Colonic mucosa (tissue), 4 donors: ENCODE measurements at regions not wholly inside any gene's neighbourhood (a gene's known extent, or its start where the extent isn't known, plus 50 kb on each side); places are given as distances from the start of the nearest gene placed in this dataset.

Experiments
- DNase-seq: peaks from one replicate; pipeline ENCODE4 v3.0.0-alpha.2; 2020
- H3K27ac ChIP-seq: fragments of 200-600 bp; one replicate; pipeline ENCODE4 v1.8.0; 2021
- H3K27me3 ChIP-seq: fragments of 200-600 bp; one replicate; pipeline ENCODE4 v1.8.0; 2021
- H3K36me3 ChIP-seq: fragments of 200-600 bp; one replicate; pipeline ENCODE4 v1.8.0; 2021
- H3K4me1 ChIP-seq: fragments of 200-600 bp; one replicate; pipeline ENCODE4 v1.8.0; 2021; ENCODE audit warnings: mild to moderate bottlenecking
- H3K4me3 ChIP-seq: fragments of 200-600 bp; one replicate; pipeline ENCODE4 v1.8.0; 2021
- H3K9ac ChIP-seq, 2 donors: one replicate each; pipeline ENCODE4 v1.7.0; 2013; ENCODE audit warnings: control low read depth in 2 of 2, low read depth in 2 of 2, low read length in 2 of 2
- H3K9me3 ChIP-seq: fragments of 200-600 bp; one replicate; pipeline ENCODE4 v1.8.0; 2021
- intact Hi-C: fragments of 100-400 bp; cut with DNase I; formaldehyde crosslinking; loops from one replicate; pipeline ENCODE4 v1.14.1; 2022
- TF ChIP-seq, protein P1 (sequence below): fragments of 200-600 bp; IDR thresholded peaks from one replicate; pipeline ENCODE4 v1.8.0; 2022; ENCODE audit warnings: antibody characterized with exemption, mild to moderate bottlenecking
- donor health status: healthy.
- donor health status: DM: no; HTN: no; CAD: no.
- donor health status: DM: no; HTN: no; CAD: no.

DNA sequence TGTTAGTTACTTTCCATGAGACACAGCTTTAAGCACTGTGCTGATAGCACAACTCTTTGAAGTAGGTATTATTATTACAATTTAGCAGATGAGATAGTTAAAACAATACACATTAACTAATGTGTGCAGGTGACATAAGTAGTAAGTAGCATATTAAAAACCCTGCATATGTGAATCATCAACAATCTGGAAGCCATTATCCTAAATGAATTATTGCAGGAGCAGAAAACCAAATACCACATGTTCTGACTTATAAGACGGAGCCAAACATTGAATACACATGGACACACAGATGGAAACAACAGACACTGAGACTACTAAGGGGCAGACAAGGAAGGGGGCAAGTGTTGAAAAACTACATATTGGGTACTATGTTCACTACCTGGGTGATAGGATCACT, 300.3 kb upstream of the GULP1 start:
- Histone ChIP-seq H3K9me3 (no peaks in the 10 kb centered on the region), H3K4me3 (no peak overlapping the region), H3K27ac (no peak overlapping the region), H3K9ac (no peak overlapping the region), H3K36me3 (no peaks in the 10 kb centered on the region), H3K4me1 (no peaks in the 10 kb centered on the region), H3K27me3 (no peaks in the 10 kb centered on the region)
- intact Hi-C loops, result no loop called here
- TF ChIP-seq, protein P1, sequence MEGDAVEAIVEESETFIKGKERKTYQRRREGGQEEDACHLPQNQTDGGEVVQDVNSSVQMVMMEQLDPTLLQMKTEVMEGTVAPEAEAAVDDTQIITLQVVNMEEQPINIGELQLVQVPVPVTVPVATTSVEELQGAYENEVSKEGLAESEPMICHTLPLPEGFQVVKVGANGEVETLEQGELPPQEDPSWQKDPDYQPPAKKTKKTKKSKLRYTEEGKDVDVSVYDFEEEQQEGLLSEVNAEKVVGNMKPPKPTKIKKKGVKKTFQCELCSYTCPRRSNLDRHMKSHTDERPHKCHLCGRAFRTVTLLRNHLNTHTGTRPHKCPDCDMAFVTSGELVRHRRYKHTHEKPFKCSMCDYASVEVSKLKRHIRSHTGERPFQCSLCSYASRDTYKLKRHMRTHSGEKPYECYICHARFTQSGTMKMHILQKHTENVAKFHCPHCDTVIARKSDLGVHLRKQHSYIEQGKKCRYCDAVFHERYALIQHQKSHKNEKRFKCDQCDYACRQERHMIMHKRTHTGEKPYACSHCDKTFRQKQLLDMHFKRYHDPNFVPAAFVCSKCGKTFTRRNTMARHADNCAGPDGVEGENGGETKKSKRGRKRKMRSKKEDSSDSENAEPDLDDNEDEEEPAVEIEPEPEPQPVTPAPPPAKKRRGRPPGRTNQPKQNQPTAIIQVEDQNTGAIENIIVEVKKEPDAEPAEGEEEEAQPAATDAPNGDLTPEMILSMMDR, result no peak
- DNase-seq, result no peak

- Histone ChIP-seq H3K9me3 (no peaks in the 10 kb centered on the region), H3K27ac (no peak overlapping the region), H3K36me3 (no peaks in the 10 kb centered on the region), H3K4me3 (no peak overlapping the region), H3K4me1 (no peaks in the 10 kb centered on the region), H3K9ac (no peak overlapping the region), H3K27me3 (no peaks in the 10 kb centered on the region)
- DNase-seq, result no peak
- intact Hi-C loops, result no loop called here
- TF ChIP-seq, protein P1, result no peak
Measured at GRCh38 chr2:187994464-187995331, 297.0 kb upstream of the GULP1 start.

- no peak for DNase-seq
- H3K4me3 ChIP-seq, result no peak overlapping the region
- TF ChIP-seq, protein P1, result no peak
- no peak overlapping the region for H3K9ac ChIP-seq
- no peaks in the 10 kb centered on the region for H3K36me3 ChIP-seq
- intact Hi-C loops, result no loop called here
- H3K9me3 ChIP-seq, result no peaks in the 10 kb centered on the region
- no peaks in the 10 kb centered on the region for H3K27me3 ChIP-seq
- H3K4me1 ChIP-seq, result no peaks in the 10 kb centered on the region
- no peak overlapping the region for H3K27ac ChIP-seq
Measured at GRCh38 chr2:187995556-187995955, 296.1 kb upstream of the GULP1 start.

GRCh38 chr2:187996630-187997029, 295.0 kb upstream of the GULP1 start:
- TF ChIP-seq, protein P1, result no peak
- Histone ChIP-seq H3K36me3 (no peaks in the 10 kb centered on the region), H3K27ac (no peak overlapping the region), H3K4me1 (no peaks in the 10 kb centered on the region), H3K9me3 (no peaks in the 10 kb centered on the region), H3K9ac (no peak overlapping the region), H3K4me3 (no peak overlapping the region), H3K27me3 (no peaks in the 10 kb centered on the region)
- no peak for DNase-seq
- intact Hi-C loops, result no loop called here

- TF ChIP-seq, protein P1, result no peak
- H3K27me3 ChIP-seq, result no peaks in the 10 kb centered on the region
- intact Hi-C loops, result no loop called here
- no peaks in the 10 kb centered on the region for H3K9me3 ChIP-seq
- DNase-seq, result no peak
- H3K4me3 ChIP-seq, result no peak overlapping the region
- H3K27ac ChIP-seq, result no peak overlapping the region
- no peaks in the 10 kb centered on the region for H3K36me3 ChIP-seq
- H3K4me1 ChIP-seq, result no peaks in the 10 kb centered on the region
- H3K9ac ChIP-seq, result no peak overlapping the region
Measured at GRCh38 chr2:188000189-188000588, 291.5 kb upstream of the GULP1 start.
